Embryonic facial prominence (tissue), 1 donor: ENCODE measurements at regions not wholly inside any gene's neighbourhood (a gene's known extent, or its start where the extent isn't known, plus 50 kb on each side); places are given as distances from the start of the nearest gene placed in this dataset.
"Not testable (repeated sequence)": the region's sequence is repeated elsewhere in the genome, so short reads cannot be mapped to it uniquely, and the experiment has no call there.

ENCODE experiments used
- DNase-seq: peaks from one replicate; pipeline ENCODE4 v3.0.0-alpha.2; 2016; ENCODE audit errors: extremely low spot score

DNA sequence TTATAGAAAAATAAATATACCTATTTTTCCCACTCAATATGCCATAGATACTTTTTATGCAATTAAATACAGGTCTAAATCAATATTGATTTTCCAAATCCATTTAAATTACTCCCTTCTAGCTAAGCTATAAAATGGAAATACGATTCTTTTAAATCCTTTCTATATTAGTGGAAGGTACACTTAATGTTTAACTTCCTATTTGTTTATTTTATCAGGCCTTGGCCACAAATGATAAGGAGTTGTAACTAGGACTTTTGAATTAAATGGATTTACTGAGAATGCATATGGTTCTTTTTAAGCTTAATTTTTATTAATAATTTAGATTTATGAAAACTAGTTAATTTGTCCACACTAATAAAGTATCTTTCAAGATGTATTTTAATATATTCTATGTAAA is 517.0 kb upstream of the CHD1 start:
- no peak for DNase-seq

DNA sequence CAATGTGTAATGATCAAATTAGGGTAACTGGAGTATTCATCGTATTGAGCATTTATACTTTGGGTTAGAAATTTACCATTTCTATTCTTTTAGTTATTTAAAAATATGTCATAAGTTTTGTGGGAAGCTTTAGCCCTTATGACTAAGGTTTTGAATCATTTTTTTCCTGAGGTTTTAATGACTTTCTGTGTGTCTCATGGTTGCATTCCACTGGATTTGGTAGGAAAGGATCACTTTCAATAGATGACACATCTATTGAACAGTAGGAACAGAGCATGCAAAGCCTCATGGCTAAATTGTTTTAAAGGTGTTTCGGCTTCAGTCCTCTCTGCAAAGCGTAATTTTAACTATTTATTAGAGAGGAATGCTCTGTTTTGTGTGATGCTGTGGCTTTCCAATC is 512.4 kb upstream of the CHD1 start:
- DNase-seq: no peak

DNA sequence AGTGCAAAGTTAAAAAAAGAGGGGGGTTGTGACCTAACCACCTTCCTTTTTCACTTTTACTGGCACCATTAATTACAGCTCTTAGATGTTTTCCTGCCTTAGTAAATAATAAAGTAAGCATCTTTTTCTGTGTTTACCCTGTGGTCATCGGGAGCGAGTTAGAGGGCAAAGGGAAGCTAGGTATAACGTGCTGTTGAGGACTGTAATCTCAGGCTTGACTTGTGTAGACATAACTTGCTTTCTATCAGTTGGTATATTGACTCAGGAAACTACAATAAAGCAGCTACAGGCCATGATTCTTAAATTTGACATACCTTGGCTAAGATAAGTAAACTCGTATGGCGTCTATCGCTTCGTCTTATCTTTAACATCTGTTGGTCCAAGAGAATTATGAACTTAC is 509.8 kb upstream of the CHD1 start:
- DNase-seq: no peak

DNA sequence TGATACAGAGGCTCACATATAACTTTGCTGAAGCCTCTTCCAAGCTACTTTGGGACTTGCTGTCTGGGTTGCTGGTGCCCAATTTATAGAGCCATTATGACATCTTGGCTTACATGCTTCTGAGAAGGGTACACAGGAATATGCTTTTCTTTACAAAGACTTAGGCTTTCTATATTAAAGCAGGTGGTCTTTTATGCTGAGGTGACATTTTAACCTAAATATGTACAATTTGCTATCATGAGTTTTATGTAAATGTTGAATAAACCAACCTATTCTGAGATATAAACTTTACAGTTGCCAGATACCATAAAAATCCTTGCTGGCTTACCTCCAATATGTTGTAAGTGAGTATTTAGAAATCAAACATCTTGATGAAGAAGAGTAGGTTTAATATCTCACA is 509.2 kb upstream of the CHD1 start:
- DNase-seq: no peak

DNA sequence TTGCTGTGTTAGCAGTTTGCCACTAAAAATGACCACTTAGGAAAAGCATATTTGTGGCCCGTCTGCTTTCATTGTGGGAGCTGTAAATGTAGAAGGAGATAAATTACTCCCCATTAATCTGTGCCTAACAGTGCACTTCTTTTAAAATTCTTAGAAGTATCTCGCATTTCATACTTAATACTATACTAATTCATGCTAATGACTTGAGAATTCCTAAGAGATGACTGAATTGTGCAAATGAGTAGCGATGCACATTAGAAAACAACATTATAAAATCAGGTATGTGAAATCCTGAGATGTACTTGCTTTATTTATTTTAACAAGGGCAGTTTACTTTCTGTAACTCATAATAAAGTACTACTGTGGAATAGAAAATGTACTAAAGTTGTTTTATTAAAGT is 494.6 kb upstream of the CHD1 start:
- DNase-seq: not testable (repeated sequence)

DNA sequence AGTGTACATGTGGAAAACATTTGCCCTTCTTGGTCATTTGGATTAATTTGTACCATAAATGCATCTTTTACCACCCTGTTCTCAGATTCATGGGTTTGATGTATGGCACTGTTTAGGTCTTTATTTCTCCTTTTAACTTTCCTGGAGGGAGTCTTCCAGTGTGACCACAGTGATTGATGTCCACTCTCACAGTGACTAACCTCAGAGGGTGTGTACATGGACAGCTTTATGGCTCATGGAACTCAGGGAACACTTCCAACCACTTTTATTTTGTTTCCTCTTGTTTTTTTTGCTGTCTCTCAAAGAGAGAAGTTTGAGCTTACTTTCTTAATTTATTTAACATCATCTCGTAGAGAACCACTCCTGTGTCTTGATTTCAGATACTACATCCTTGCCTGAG is 489.8 kb upstream of the CHD1 start:
- not testable (repeated sequence) for DNase-seq

DNA sequence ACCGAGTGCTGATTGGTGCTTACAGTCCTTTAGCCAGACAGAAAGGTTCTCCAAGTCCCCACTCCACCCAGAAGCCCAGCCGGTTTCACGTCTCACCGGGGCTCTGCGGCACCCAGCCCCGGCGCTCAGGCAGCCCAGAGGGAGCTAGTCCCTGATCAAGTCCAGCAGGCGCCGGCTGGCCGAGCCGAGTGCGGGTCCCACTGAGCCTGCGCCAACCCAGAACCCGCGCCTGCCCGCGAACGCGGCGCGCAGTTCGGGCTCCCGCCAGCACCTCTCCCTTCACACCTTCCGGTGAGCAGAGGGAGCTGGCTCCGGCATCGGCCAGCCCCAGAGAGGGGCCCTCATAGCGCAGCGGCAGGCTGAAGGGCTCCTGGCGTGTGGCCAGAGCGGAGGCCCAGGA is 481.6 kb upstream of the CHD1 start:
- not testable (repeated sequence) for DNase-seq

DNA sequence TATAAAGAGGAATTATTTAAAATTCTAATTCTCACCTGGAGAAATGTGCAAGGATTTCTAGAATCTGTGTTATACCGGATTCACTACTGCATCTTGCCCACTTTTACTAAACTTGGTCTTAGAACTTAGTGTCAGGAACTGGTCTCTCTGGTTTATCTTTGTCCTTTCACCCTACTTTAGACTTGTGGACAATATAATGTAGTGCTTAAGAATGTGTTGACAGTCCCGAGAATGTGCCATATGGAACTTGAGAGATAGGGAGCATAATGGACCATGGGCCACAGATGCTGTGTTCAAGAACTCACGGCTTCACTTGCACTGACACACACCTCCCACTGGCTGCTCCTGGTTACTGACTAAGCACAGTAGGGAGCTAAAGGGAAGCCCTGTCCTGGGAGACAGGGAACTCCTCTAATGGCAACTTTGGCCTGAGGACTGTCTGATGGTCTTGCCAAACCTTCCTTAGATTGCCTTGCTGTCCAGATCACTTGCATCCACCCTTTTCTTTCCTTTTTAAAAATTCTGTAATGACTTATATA is 476.0 kb upstream of the CHD1 start:
- not testable (repeated sequence) for DNase-seq

DNA sequence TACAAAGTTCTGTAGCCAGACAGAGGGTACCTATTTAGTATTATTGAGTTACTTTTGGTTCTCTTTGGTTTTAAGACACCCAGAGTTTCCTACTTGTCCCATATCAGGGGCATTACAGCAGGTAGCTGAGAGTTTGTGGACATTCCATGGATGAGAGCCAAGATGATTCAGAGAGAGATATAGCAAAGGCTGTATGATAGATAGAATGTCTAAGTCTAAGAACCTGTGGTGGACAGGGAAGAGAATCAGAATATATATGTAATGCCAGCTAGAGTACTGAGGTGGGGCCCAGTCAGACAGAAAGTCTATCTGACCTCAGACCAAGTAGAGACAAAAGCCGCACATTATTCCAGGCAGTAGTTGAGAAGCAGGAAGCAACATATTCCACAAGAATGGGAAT is 471.8 kb upstream of the CHD1 start:
- DNase-seq: not testable (repeated sequence)

DNA sequence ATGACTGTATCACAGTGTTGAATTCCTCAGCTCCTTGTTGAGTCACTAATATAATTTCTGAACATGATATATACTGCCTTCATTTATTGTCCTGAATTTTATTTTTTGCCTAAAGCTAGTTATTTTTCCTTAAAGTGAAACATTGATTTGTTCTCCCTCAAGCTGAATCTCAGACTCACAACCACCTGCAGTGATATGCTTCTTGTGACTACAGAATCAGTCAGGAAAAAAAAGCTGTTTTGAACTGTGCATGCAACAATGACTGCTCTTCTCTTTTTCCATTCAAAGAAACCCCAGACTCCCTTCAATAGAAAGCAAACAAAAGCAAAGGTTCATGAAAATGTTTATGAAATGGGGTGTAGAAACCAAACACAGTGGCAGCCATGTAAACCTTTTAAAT is 470.2 kb upstream of the CHD1 start:
- DNase-seq: no peak

DNA sequence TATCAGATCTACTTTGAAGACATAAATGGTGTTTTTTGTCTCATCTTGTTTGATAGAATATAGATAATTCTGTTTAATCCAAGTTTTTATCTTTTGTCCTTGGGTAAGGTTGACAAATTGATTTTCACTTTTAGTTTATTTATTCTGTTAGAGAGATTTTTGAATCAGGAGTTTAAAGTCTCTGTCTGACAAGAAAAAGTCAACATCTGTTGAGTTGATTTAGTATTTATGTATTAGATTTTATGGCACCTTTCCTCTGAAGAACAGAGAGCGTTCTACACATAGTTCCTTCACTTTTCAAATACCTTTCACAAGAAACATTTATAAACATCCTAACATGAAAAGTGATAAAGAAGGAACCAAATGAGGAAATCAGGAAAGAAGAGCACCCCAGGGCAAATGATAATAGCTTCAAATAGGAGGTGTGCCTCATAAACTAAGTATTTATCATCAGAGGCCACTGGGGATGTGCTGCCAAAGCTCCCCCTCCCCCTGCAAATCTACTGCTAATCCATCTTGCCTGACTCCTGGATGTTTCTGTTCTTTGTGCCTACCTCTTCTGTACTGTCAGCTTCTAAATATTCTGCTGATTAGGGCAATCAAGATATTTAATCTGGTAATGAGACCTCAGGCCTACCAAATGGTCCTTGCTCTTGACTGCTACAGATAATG is 457.7 kb upstream of the CHD1 start:
- no peak for DNase-seq

DNA sequence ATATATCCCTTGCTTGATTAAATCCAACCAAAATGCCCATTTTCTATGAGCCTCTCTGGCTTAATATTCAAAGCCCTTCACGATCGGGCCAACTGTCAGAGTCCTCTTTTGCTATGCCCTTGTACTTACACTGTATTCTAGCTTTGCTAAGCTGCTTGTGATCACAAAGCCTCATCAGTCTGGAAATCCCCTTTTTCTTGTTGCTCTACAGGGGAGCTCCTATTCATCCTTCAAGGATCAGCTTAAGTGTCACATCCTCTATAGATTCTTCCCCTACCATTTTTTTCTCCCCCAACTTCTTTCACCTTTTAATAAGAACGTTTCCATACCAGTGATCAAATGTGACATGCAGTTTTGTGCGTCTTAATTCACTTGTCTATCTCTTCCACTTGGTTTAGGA is 450.4 kb upstream of the CHD1 start:
- no peak for DNase-seq

DNA sequence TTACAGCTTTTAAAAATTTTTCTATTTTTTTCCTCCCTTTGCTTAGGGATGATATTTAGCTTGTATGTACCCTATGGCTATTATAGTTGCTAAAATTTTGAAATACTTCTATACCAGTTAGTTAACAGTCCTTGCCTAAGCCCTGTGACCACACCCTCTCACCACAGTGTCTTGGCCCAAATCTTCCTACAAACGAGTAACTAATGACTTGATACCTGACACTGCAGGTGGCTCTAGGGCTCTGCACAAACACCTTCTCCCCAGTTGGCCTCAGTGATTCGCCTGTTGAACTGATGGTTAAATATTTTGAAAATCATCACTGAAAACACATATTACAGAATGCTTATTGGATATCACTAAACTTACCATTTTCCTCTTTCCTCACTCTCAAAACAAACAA is 449.6 kb upstream of the CHD1 start:
- DNase-seq: no peak

DNA sequence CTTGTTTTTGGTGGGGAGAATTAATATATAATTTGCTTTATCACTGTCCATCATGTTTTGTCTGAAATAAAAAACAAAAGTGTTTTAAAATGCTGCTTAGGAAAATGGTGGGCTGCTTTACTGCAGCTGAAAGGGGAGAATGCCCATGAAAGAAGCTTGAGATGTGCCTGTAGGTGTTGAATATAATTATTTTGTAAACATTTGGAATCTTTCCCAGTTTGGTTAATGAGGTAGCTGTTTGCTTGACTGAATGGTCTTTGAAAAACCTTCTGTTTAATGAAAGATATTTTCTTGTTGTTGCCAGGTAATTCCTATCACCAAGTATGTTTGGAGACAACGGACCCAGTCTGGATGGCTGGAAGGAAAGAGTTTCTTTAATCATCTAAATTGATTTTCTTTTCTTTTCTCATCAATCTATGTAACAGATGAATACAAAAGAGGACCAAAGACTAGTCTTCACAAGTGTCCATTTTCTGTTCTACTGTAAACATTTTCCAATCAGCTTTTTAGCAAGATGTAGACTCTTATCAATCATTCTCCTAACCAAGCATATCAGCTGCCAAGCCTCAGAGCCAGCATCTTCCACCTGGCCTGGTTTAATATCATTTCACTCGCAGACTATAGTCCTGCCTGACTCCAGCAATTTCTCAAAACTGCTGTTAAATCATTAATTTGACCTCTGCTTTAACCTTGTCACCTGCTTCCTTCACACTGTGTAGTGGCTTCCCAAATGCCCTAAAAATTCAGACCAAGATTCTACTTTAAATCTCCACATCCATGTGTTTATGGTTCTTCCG is 441.2 kb upstream of the CHD1 start:
- no peak for DNase-seq

DNA sequence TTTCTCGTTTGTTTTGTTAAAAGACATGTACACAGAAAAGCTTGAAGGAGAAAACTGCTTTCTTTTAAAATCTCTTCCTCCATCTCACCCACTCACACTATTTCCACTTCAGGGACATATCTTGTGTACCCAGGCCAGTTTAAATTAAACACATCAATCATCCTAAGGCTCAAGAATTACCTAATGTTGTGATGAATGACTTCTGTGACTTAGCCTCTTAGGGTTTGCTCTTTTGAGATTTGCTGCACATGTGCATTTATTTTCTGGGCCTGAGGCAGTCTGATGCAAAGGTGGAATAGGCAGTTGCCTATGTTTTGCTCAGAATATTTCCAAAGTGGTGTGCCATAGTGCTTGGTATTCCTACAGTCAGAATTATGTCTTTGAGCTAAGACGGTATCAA is 439.9 kb upstream of the CHD1 start:
- DNase-seq: no peak

DNA sequence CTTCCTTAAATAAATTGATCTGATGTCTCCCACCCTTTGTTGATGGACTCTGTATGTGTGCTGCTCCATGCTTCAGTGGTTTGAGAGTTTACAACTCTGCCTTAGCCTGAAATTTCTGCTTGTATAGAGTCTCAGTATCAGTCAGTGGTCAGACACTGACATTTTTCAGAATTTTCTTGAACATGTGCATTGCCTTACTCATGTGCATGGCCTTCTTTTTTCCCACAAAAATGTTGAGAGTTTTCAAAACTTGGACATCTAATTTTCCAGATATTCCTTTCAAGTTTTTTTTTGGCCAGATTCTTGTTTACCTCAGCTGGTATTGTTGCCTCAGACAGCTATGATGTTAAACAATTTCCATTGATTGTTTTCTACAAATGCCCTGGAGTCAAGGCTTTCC is 427.1 kb upstream of the CHD1 start:
- DNase-seq: no peak

DNA sequence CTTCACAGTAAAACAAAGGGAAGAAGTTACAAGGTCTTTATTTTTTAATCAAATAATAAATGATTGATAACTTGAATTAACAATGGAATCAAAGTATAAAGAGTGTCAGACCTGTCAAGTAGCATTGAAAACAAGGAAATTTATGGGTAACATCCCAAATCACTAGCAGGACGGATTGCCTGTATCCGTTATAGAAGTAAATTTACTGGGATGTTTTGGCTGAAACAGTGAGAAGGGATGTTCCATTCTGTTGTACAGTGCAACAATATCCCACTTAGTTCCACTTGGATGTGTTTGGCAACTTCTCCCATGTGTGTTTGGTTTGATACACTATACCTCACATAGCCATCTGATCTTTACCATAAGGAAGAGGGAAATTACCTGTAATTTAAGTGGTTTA is 421.0 kb upstream of the CHD1 start:
- DNase-seq: no peak

DNA sequence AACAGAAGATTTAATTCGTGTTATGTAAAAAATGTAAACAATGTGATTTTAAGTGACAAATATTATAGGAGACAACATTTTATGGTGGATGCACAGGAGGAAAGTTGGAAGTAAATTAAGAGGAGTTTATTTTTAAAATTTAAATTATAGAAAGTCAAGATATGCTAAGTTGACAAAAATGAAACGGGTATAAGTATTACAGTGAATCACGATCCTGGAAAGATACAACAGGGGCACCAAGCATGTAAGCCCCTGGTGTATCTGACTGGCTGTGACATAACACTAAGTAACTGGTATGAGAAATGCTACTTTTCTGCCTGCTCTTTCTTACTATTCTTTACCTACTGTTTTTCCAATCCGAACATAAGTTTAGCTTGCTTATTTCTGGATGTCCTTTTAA is 419.8 kb upstream of the CHD1 start:
- no peak for DNase-seq

DNA sequence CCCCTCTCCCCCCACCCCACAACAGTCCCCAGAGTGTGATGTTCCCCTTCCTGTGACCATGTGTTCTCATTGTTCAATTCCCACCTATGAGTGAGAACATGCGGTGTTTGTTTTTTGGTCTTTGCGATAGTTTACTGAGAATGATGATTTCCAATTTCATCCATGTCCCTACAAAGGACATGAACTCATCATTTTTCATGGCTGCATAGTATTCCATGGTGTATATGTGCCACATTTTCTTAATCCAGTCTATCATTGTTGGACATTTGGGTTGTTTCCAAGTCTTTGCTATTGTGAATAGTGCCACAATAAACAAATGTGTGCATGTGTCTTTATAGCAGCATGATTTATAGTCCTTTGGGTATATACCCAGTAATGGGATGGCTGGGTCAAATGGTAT is 411.0 kb upstream of the CHD1 start:
- not testable (repeated sequence) for DNase-seq

DNA sequence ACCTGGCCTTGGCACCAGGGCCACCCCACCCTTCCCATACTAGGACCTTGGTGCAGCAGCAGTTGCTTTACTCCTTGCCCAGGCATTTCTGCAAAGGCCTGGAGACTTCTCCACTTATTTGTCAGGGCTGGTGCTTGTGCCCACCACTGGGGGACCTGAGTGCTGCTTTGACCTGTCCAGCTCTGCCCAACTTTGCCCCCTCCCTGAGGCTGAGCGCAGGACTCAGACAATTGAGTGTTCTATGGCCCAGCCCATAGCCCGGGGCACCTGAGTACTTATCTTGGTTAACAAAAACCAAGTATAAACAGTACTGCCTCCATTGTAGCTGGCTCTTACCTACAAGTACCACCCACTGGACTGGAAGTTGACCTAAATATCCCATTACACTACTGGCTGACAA is 406.1 kb upstream of the CHD1 start:
- DNase-seq: no peak

DNA sequence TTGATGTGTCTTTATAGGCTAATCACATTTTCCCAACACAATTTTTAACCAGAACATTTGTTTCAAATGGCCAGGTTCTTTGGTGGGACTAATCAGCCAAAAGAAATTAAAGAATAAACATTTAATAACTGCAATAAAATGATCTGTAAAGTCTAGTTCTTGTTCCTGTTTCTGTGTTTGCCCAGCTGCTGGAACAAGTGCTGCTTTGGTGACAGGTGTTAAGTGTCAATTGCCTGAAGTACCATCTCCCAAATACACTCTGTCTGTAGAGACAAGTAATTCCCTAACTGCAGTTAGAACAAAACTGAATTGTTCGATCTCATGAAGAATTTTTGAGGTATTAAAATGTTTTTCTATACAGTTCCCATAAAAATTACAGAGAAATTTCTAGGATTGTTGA is 402.3 kb upstream of the CHD1 start:
- DNase-seq: no peak

DNA sequence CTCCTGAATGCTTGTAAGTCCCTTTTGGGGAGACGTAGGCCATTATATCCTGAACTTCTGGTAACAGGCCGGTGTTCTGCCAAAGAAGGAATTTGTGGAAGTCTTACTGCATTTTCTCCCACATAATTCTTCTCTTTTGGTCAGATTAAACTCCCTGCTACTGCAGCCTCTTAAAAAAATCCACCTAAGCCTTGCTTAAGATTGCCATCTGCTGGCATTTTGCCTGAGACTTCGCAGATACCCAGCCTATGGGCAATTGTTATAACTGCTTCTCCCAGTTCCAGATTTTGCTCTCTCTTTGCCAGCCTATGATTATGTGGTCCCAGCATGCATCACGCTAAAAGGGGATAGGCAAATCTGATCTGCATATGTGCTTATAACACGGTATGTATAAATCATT is 391.6 kb upstream of the CHD1 start:
- DNase-seq: no peak

DNA sequence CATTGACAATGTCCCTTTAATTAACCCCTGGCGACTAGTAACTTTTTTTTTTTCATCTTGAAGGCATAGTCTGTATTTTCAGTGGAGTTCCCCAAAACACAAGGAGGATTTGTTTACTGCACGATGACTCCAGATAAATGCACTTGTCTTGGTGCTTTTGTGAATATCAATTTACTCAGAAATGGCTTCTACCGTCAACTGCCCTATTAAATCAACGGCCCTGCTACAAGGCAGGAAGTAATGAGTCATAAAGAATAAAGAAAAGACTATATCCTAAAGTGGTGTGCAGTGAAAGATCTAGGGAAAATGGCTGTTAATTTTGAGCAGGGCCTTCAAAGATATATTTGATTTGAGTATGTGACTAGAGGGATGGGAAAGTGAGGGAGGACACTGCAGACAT is 388.3 kb upstream of the CHD1 start:
- DNase-seq: no peak
